ENCODE measurements at regions not wholly inside any gene's neighbourhood (a gene's known extent, or its start where the extent isn't known, plus 50 kb on each side); places are given as distances from the start of the nearest gene placed in this dataset.
"Not testable (repeated sequence)": the region's sequence is repeated elsewhere in the genome, so short reads cannot be mapped to it uniquely, and the experiment has no call there.

DNA sequence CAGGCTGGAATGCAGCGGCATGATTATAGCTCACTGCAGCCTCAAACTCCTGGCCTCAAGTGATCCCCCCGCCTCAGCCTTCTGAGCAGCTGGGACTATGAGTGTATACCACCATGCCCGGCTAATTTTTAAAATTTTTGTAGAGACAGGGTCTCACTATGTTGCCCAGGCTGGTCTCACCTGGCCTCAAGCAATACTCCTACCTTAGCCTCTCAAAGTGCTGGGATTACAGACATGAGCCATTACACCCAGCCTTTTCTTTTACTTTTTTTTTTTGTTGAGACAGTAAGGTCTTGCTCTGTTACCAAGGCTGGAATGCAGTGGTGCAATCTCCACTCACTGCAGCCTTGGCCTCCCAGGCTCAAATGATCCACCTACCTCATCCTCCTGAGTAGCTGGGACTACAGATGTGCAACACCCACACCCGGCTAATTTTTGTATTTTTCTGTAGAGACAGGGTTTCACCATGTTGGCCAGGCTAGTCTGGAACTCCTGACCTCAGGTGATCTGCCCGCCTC lies 155.5 kb downstream of the IGLL1 start:
- H2AK5ac ChIP-seq (ENCODE audit: low read depth, low read length); H3K23me2 ChIP-seq (ENCODE audit: low read depth, low read length); H3K4me1 ChIP-seq (replicated peaks in 1 of 4; ENCODE audit: control insufficient read depth in 3 of 4, insufficient read depth in 4 of 4, low read length in 3 of 4); H3K23ac ChIP-seq (ENCODE audit: insufficient read length); H2BK120ac ChIP-seq (replicated peaks; ENCODE audit: low read depth, low read length); H4K8ac ChIP-seq (ENCODE audit: extremely low read depth, insufficient read depth, low read length); H3K27me3 ChIP-seq (replicated peaks in 1 of 4; ENCODE audit: control insufficient read depth in 3 of 4, extremely low read depth in 1 of 4, insufficient read depth in 3 of 4, low read length in 3 of 4); H2BK20ac ChIP-seq (ENCODE audit: low read length); H4K5ac ChIP-seq (ENCODE audit: insufficient read length, low read depth, low read length); POLR2A ChIA-PET (ENCODE audit: partially characterized antibody); H3K9me3 ChIP-seq (ENCODE audit: insufficient read depth in 2 of 2, low read depth in 1 of 2, low read length in 1 of 2); H3K4me3 ChIP-seq (ENCODE audit: extremely low read depth in 1 of 4, insufficient read depth in 2 of 4, low read depth in 3 of 4, low read length in 4 of 4); H2BK12ac ChIP-seq (ENCODE audit: low read depth, low read length); H3K79me2 ChIP-seq (ENCODE audit: control insufficient read depth in 1 of 2, insufficient read depth in 2 of 2, low read length in 2 of 2); H3K4me2 ChIP-seq (ENCODE audit: insufficient read depth in 1 of 2, low read depth in 2 of 2, low read length in 2 of 2); H3K56ac ChIP-seq (replicated peaks; ENCODE audit: insufficient read length, low read depth, low read length); H3K79me1 ChIP-seq (ENCODE audit: low read depth, low read length); H3K27ac ChIP-seq (ENCODE audit: low read depth, low read length); H3K14ac ChIP-seq (ENCODE audit: insufficient read length); H2BK5ac ChIP-seq (ENCODE audit: low read depth, low read length); H3K9ac ChIP-seq (replicated peaks in 1 of 4; ENCODE audit: extremely low read depth in 1 of 4, low read depth in 3 of 4, low read length in 3 of 4); H3K4ac ChIP-seq (replicated peaks; ENCODE audit: insufficient read length, low read depth, low read length); H4K20me1 ChIP-seq (replicated peaks in 1 of 2; ENCODE audit: control insufficient read depth in 1 of 2, insufficient read depth in 2 of 2, low read length in 2 of 2); H3K36me3 ChIP-seq (ENCODE audit: control insufficient read depth in 2 of 4, insufficient read depth in 4 of 4, low read length in 3 of 4); H2AFZ ChIP-seq (ENCODE audit: low read length); H2BK15ac ChIP-seq (ENCODE audit: low read length); FAIRE-seq; H3K18ac ChIP-seq (ENCODE audit: extremely low read depth, low read length); H4K91ac ChIP-seq (replicated peaks; ENCODE audit: insufficient read length, low read length); DNase-seq (ENCODE audit: low read depth in 1 of 2, low spot score in 2 of 2): not testable (repeated sequence)
- WGBS, 2 experiments (ENCODE audit: extremely low coverage in 1 of 2, insufficient coverage in 1 of 2, insufficient read length in 1 of 2, insufficient replicate concordance in 2 of 2, low coverage in 1 of 2, low lambda C conversion rate in 2 of 2, missing lambda C conversion rate in 1 of 2), result 69% methylated on average over 5 of the region's 5 CpGs; no CpG with 5 or more reads in 1 of the 2 experiments
- CTCF ChIA-PET (ENCODE audit: partially characterized antibody), result interaction anchor here (1.3 to 1.5 kb wide), 2 partner anchors 9 to 39 kb away, joined by 3 to 4 read pairs; no protein-coding TSS in a partner anchor

All from H1 (cell line).